ENCODE measurements at regions not wholly inside any gene's neighbourhood (a gene's known extent, or its start where the extent isn't known, plus 50 kb on each side); places are given as distances from the start of the nearest gene placed in this dataset.

GRCh38 chr20:52890130-52890529, 82.0 kb upstream of the TSHZ2 start:
- no peak for TF ChIP-seq CTCF (IDR thresholded peaks at IDR 0.05; ENCODE audit: low read depth, low read length, missing control alignments)
- no peak for DNase-seq (ENCODE audit: extremely low read depth, low read depth)
- H3K4me3 ChIP-seq (replicated peaks; ENCODE audit: low read depth, low read length), result no peak overlapping the region

- no peak for DNase-seq (ENCODE audit: extremely low read depth, low read depth)
- H3K4me3 ChIP-seq (replicated peaks; ENCODE audit: low read depth, low read length), result no peak overlapping the region
- no peak for TF ChIP-seq CTCF (IDR thresholded peaks at IDR 0.05; ENCODE audit: low read depth, low read length, missing control alignments)
Observed at GRCh38 chr20:52889225-52889624, 82.9 kb upstream of the TSHZ2 start.

GRCh38 chr20:52888096-52888495, 84.1 kb upstream of the TSHZ2 start:
- H3K4me3 ChIP-seq (replicated peaks; ENCODE audit: low read depth, low read length), result no peak overlapping the region
- no peak for TF ChIP-seq CTCF (IDR thresholded peaks at IDR 0.05; ENCODE audit: low read depth, low read length, missing control alignments)
- no peak for DNase-seq (ENCODE audit: extremely low read depth, low read depth)

GRCh38 chr20:52880997-52881396, 91.2 kb upstream of the TSHZ2 start:
- no peak overlapping the region for H3K4me3 ChIP-seq (replicated peaks; ENCODE audit: low read depth, low read length)
- no peak for DNase-seq (ENCODE audit: extremely low read depth, low read depth)
- TF ChIP-seq CTCF (IDR thresholded peaks at IDR 0.05; ENCODE audit: low read depth, low read length, missing control alignments), result no peak

GRCh38 chr20:52880259-52880658, 91.9 kb upstream of the TSHZ2 start:
- no peak overlapping the region for H3K4me3 ChIP-seq (replicated peaks; ENCODE audit: low read depth, low read length)
- DNase-seq (ENCODE audit: extremely low read depth, low read depth), result no peak
- no peak for TF ChIP-seq CTCF (IDR thresholded peaks at IDR 0.05; ENCODE audit: low read depth, low read length, missing control alignments)

- TF ChIP-seq CTCF (IDR thresholded peaks at IDR 0.05; ENCODE audit: low read depth, low read length, missing control alignments), result no peak
- no peak for DNase-seq (ENCODE audit: extremely low read depth, low read depth)
- H3K4me3 ChIP-seq (replicated peaks; ENCODE audit: low read depth, low read length), result no peak overlapping the region
Observed at GRCh38 chr20:52874241-52874640, 97.9 kb upstream of the TSHZ2 start.

GRCh38 chr20:52869698-52870501, 102.3 kb upstream of the TSHZ2 start:
- no peak overlapping the region for H3K4me3 ChIP-seq (replicated peaks; ENCODE audit: low read depth, low read length)
- no peak for DNase-seq (ENCODE audit: extremely low read depth, low read depth)

More at GRCh38 chr20:52869698-52870501, 102.3 kb upstream of the TSHZ2 start:
- TF ChIP-seq CTCF (IDR thresholded peaks at IDR 0.05; ENCODE audit: low read depth, low read length, missing control alignments), result no peak

Data from HFF-Myc (cell line).